WTC11 (cell line): ENCODE measurements at regions not wholly inside any gene's neighbourhood (a gene's known extent, or its start where the extent isn't known, plus 50 kb on each side); places are given as distances from the start of the nearest gene placed in this dataset.

Source experiments
- ATAC-seq: fragments of 200-7000 bp; cut with Tn5 transposase; 2 replicates; pipeline ENCODE4 v1.10.0; 2021; ENCODE audit warnings: mild to moderate bottlenecking, moderate library complexity
- CTCF ChIA-PET: fragments of 300-600 bp; sonication (Branson Sonifier 250); formaldehyde crosslinking; loops from one replicate; lab custom pipeline; 2021; ENCODE audit warnings: antibody characterized with exemption; lab: Charles Lee
- POLR2A ChIA-PET: fragments of 350-600 bp; sonication (Branson Sonifier 250); formaldehyde crosslinking; loops from one replicate; lab custom pipeline; 2021; ENCODE audit warnings: antibody characterized with exemption; lab: Charles Lee
- DNase-seq: peaks from one replicate; pipeline ENCODE4 v3.0.0; 2021; ENCODE audit warnings: low spot score
- H3K27ac Mint-ChIP-seq: 2 replicates; pipeline ENCODE4 v1.8.0; 2021; ENCODE audit warnings: mixed read lengths
- H3K27me3 Mint-ChIP-seq: 2 replicates; pipeline ENCODE4 v1.8.0; 2021; ENCODE audit warnings: low read depth, mild to moderate bottlenecking, moderate library complexity, mixed read lengths
- H3K36me3 Mint-ChIP-seq: 2 replicates; pipeline ENCODE4 v1.8.0; 2021; ENCODE audit warnings: mixed read lengths
- H3K4me1 Mint-ChIP-seq: 2 replicates; pipeline ENCODE4 v1.8.0; 2022; ENCODE audit warnings: mixed read lengths
- H3K4me3 Mint-ChIP-seq: 2 replicates; pipeline ENCODE4 v1.8.0; 2021; ENCODE audit warnings: mild to moderate bottlenecking, moderate library complexity, mixed read lengths
- H3K9me3 Mint-ChIP-seq: 2 replicates; pipeline ENCODE4 v1.8.0; 2021; ENCODE audit warnings: mixed read lengths
- ATF3 ChIP-seq: sonication (generic); formaldehyde crosslinking; conservative IDR thresholded peaks from 2 replicates; pipeline ENCODE4 v1.8.1; 2022; ENCODE audit warnings: mild to moderate bottlenecking, missing genetic modification reagents
- E2F1 ChIP-seq: sonication (generic); formaldehyde crosslinking; IDR thresholded peaks from 2 replicates; pipeline ENCODE4 v1.8.0; 2022; ENCODE audit warnings: mild to moderate bottlenecking, missing genetic modification reagents
- ETV6 ChIP-seq: sonication (generic); formaldehyde crosslinking; IDR thresholded peaks from 2 replicates; pipeline ENCODE4 v1.8.1; 2022; ENCODE audit warnings: mild to moderate bottlenecking, missing genetic modification reagents
- GRHL2 ChIP-seq: fragments of 250-450 bp; sonication (Bioruptor Pico); IDR thresholded peaks from 2 replicates; pipeline ENCODE4 v1.8.0; 2022; ENCODE audit warnings: mild to moderate bottlenecking, moderate library complexity; ENCODE audit not compliant: insufficient replicate concordance, severe bottlenecking
- JAZF1 ChIP-seq: fragments of 250-450 bp; sonication (Bioruptor Pico); IDR thresholded peaks from 2 replicates; pipeline ENCODE4 v1.9.0; 2021; ENCODE audit warnings: moderate library complexity, mild to moderate bottlenecking, inconsistent platforms
- JUN ChIP-seq: sonication (generic); formaldehyde crosslinking; IDR thresholded peaks from 2 replicates; pipeline ENCODE4 v1.8.0; 2023; ENCODE audit warnings: mild to moderate bottlenecking, missing genetic modification reagents
- MYBL2 ChIP-seq: sonication (generic); formaldehyde crosslinking; IDR thresholded peaks from 2 replicates; pipeline ENCODE4 v1.8.1; 2023; ENCODE audit warnings: mild to moderate bottlenecking, moderate library complexity, missing genetic modification reagents
- SOX15 ChIP-seq: fragments of 250-450 bp; sonication (Bioruptor Pico); IDR thresholded peaks from 2 replicates; pipeline ENCODE4 v1.9.0; 2021; ENCODE audit warnings: mild to moderate bottlenecking
- ZMAT4 ChIP-seq: fragments of 250-450 bp; sonication (Bioruptor Pico); IDR thresholded peaks from 2 replicates; pipeline ENCODE4 v1.9.0; 2021; ENCODE audit warnings: mild to moderate bottlenecking
- ZNF138 ChIP-seq: sonication (generic); formaldehyde crosslinking; conservative IDR thresholded peaks from 2 replicates; pipeline ENCODE4 v1.8.1; 2022; ENCODE audit warnings: mild to moderate bottlenecking, moderate library complexity, missing genetic modification reagents
- ZSCAN18 ChIP-seq: fragments of 250-450 bp; sonication (Bioruptor Pico); IDR thresholded peaks from 2 replicates; pipeline ENCODE4 v2.1.2; 2022; ENCODE audit warnings: mild to moderate bottlenecking, moderate library complexity

GRCh38 chr12:3923021-3923420 lies 49.8 kb upstream of the PARP11 start:
- Mint-ChIP-seq H3K27me3 (peaks cover 2% of the 10 kb centered on the region; the same call in 1 of the 2 replicates), H3K36me3 (no peaks in the 10 kb centered on the region), H3K4me3 (no peak overlapping the region), H3K9me3 (peaks cover 8% of the 10 kb centered on the region), H3K4me1 (peaks cover 6% of the 10 kb centered on the region), H3K27ac (no peak overlapping the region)
- ATAC-seq, result no peak
- TF ChIP-seq ZSCAN18 (no peak), ZMAT4 (CRISPR knock-in tag) (no peak), SOX15 (CRISPR knock-in tag) (no peak), JAZF1 (CRISPR knock-in tag) (no peak), ZNF138 (CRISPR knock-in tag) (no peak), JUN (no peak), GRHL2 (no peak), ATF3 (no peak), MYBL2 (CRISPR knock-in tag) (no peak), E2F1 (CRISPR knock-in tag) (no peak), ETV6 (CRISPR knock-in tag) (no peak)
- CTCF ChIA-PET, result no interaction called here
- POLR2A ChIA-PET, result interaction anchor here (0.6 kb wide), 1 partner anchor 31 kb away, joined by 3 read pairs; no protein-coding TSS in a partner anchor
- DNase-seq, result no peak
